Naive thymus-derived CD8-positive, alpha-beta T cell (primary cell): ENCODE measurements at regions not wholly inside any gene's neighbourhood (a gene's known extent, or its start where the extent isn't known, plus 50 kb on each side); places are given as distances from the start of the nearest gene placed in this dataset.
A peak's percentile ranks its signal among the peaks of the same experiment; 100 is the strongest.

Source experiments
- ATAC-seq, 2 donors: fragments of 150-1000 bp; cut with Tn5 transposase in 1 of 2; sonication (Bioruptor Pico), chemical (Tn5 transposase) in 1 of 2; 1 replicate in 1 of 2; 2 replicates in 1 of 2; pipeline ENCODE4 v1.10.0; 2021; ENCODE audit warnings: mild to moderate bottlenecking in 2 of 2, moderate library complexity in 2 of 2
- POLR2A ChIA-PET: fragments of 350-600 bp; sonication (Branson Sonifier 250); formaldehyde crosslinking; loops from one replicate; lab custom pipeline; 2021; ENCODE audit warnings: antibody characterized with exemption; lab: Charles Lee
- DNase-seq, 10 donors: peaks; one replicate each; pipeline versions ENCODE4 v3.0.0 to v3.0.0-alpha.2; 2020 to 2022
- H3K27ac Mint-ChIP-seq, 10 donors: one replicate each; pipeline ENCODE4 v1.8.0; 2020 to 2022; ENCODE audit warnings: mild to moderate bottlenecking in 10 of 10, mixed read lengths in 10 of 10, moderate library complexity in 4 of 10, inconsistent platforms in 1 of 10
- H3K27me3 Mint-ChIP-seq, 5 donors: one replicate each; pipeline ENCODE4 v1.8.0; 2021 to 2022; ENCODE audit warnings: mixed read lengths in 5 of 5
- H3K36me3 Mint-ChIP-seq, 3 donors: one replicate each; pipeline ENCODE4 v1.8.0; 2020 to 2022; ENCODE audit warnings: mixed read lengths in 3 of 3, mild to moderate bottlenecking in 2 of 3, inconsistent platforms in 1 of 3
- H3K4me1 Mint-ChIP-seq, 4 donors: one replicate each; pipeline ENCODE4 v1.8.0; 2021 to 2022; ENCODE audit warnings: mixed read lengths in 4 of 4
- H3K4me3 Mint-ChIP-seq, 10 donors: one replicate each; pipeline ENCODE4 v1.8.0; 2020 to 2022; ENCODE audit warnings: mild to moderate bottlenecking in 10 of 10, mixed read lengths in 10 of 10, moderate library complexity in 6 of 10, inconsistent platforms in 1 of 10
- H3K9me3 Mint-ChIP-seq, 9 donors: one replicate each; pipeline ENCODE4 v1.8.0; 2020 to 2022; ENCODE audit warnings: mixed read lengths in 9 of 9, mild to moderate bottlenecking in 3 of 9, inconsistent platforms in 1 of 9, moderate library complexity in 1 of 9

DNA sequence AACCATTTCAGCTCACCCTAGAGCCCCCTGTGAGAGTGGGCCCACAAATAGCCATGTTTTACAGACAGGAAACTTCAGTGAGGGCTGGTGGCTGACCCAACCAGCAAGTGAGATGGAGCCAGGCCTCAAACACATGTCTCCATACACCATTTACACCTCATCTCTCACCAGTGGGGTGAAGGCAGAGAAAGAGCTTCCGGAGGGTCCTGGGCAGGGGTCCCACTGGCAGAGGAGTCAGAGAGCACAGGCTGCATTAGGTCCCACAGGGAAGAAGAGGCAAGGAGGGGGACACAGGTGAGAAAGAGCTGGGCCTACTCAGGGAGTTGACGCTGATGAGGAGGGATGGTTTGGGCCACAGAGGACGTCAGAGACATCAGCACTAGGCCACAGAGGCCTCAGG lies 172.6 kb downstream of the VEGFA start:
- Mint-ChIP-seq H3K27ac (peak overlapping the region in 1 of 10 donors; percentile 20), H3K4me1 (peaks cover 0 to 3% (median 0%) of the 10 kb centered on the region in 4 donors), H3K9me3 (peaks cover 4 to 40% (median 19%) of the 10 kb centered on the region in 9 donors), H3K4me3 (no peak overlapping the region), H3K27me3 (peaks cover 0 to 5% (median 0%) of the 10 kb centered on the region in 5 donors), H3K36me3 (peaks cover 0 to 24% (median 16%) of the 10 kb centered on the region in 3 donors)
- no peak for DNase-seq
- POLR2A ChIA-PET = no interaction called here
- no peak for ATAC-seq

DNA sequence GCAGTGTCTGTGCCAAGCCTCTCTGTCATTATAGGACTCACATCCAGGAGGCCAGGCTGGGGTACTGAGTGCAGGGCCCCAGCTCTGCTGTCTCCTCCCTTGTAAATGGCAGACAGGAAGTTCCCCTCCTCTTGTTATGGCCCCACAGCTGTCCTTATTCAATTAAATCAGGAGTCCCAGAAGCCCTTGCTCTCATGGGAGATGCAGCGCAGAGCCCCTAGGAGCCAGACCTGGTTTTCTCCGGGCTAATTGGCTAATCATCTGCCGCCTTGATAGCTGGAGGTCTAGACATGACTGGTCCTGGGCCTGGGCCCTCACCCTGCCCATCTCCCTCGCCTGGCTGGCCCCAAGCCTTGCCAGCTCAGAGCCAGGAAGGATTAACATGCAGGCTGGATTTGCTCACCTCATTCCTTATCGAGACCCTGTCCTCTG lies 172.0 kb downstream of the VEGFA start:
- peaks cover 0 to 5% (median 0%) of the 10 kb centered on the region in 5 donors for H3K27me3 Mint-ChIP-seq
- peak overlapping the region in 1 of 10 donors; percentile 48 for H3K27ac Mint-ChIP-seq
- H3K4me3 Mint-ChIP-seq = no peak overlapping the region
- H3K9me3 Mint-ChIP-seq = peaks cover 4 to 40% (median 19%) of the 10 kb centered on the region in 9 donors
- H3K36me3 Mint-ChIP-seq = peaks cover 0 to 24% (median 16%) of the 10 kb centered on the region in 3 donors
- POLR2A ChIA-PET = no interaction called here
- ATAC-seq = no peak
- H3K4me1 Mint-ChIP-seq = peaks cover 0 to 3% (median 0%) of the 10 kb centered on the region in 4 donors
- no peak for DNase-seq

DNA sequence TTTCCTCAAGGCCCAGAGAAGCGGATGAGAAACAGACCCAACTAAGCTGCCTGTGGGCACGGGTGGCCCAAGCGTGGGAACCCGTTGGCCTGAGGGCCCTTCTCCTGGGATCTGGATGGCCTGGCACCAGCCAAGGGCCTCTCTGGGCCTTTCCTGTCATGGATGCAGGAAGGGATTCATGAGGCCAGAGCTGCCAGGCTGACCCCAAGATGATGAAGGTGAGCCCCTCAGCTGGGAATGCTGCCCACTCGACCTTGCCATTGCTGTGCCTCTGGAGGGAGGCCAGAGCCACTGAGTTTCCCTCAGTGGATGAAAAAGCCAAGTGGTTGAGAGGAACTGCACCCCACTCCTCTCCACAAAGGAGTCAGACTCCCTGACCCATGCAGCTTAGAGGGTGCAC lies 171.2 kb downstream of the VEGFA start:
- POLR2A ChIA-PET = no interaction called here
- DNase-seq (no peak), ATAC-seq (no peak)
- peaks cover 0 to 3% (median 0%) of the 10 kb centered on the region in 4 donors for H3K4me1 Mint-ChIP-seq
- peaks cover 2 to 33% (median 18%) of the 10 kb centered on the region in 9 donors for H3K9me3 Mint-ChIP-seq
- H3K27ac Mint-ChIP-seq = peak overlapping the region in 1 of 10 donors; percentile 48
- peaks cover 0 to 5% (median 0%) of the 10 kb centered on the region in 5 donors for H3K27me3 Mint-ChIP-seq
- H3K36me3 Mint-ChIP-seq = peaks cover 0 to 21% (median 14%) of the 10 kb centered on the region in 3 donors
- no peak overlapping the region for H3K4me3 Mint-ChIP-seq

DNA sequence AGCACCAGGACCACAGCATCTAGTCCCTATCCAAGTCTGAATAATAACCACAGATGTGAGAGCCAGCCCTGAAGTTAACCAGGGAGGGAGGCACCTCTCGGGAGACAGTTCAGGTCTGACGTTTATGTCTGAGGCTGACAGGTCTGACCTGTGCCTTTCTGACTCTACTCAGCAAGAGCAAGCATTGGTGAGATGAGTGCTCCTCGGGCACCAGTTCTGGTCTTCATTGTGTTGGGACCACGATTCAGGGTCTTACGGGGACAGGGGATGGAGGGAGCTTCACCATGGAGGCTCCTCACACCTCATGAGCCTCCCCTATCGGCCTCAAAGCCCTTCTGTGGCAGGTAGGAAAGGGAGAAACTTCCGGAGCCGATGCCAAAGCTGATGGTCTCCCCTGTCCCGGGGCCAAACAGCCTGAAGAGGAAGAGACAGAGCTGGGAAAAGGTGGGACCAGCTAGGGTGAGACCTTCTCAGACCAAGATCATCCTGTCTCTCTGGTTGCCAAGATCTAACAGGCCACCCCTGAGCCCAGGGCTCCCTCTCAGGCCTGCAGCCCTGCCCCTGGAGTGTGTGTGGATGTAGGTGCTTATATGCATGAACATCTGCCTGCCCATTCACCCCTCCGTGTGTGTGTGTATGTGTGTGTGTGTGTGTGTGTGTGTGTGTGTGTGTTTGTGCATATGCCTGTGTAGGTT lies 170.5 kb downstream of the VEGFA start:
- H3K36me3 Mint-ChIP-seq = peaks cover 0 to 14% (median 14%) of the 10 kb centered on the region in 3 donors
- no peak for DNase-seq
- no peak for ATAC-seq
- H3K9me3 Mint-ChIP-seq = peaks cover 0 to 27% (median 13%) of the 10 kb centered on the region in 9 donors
- H3K4me3 Mint-ChIP-seq = no peak overlapping the region
- H3K27ac Mint-ChIP-seq = no peak overlapping the region
- peaks cover 0 to 5% (median 0%) of the 10 kb centered on the region in 4 donors for H3K4me1 Mint-ChIP-seq
- peaks cover 0 to 5% (median 0%) of the 10 kb centered on the region in 5 donors for H3K27me3 Mint-ChIP-seq
- POLR2A ChIA-PET = no interaction called here

DNA sequence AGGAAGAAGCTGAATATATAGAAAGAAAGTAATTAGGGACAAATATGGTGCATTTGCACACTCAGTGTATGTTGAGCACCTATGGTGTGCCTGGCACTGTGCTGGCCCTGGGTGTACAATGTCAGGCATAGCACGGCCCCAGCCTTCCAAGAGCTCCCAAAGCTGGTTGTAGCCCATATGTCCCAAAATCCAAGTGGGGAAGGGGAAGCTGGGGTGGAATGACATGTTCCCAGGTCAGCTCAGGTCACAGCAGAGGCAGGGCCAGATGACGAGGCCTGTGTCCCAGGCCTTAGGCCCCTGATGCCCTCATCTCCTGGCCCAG lies 170.0 kb downstream of the VEGFA start:
- no peak overlapping the region for H3K27ac Mint-ChIP-seq
- POLR2A ChIA-PET = no interaction called here
- H3K4me1 Mint-ChIP-seq = peaks cover 0 to 5% (median 0%) of the 10 kb centered on the region in 4 donors
- peaks cover 0 to 10% (median 9%) of the 10 kb centered on the region in 3 donors for H3K36me3 Mint-ChIP-seq
- no peak for DNase-seq
- peaks cover 0 to 22% (median 8%) of the 10 kb centered on the region in 9 donors for H3K9me3 Mint-ChIP-seq
- no peak for ATAC-seq
- peaks cover 0 to 5% (median 0%) of the 10 kb centered on the region in 5 donors for H3K27me3 Mint-ChIP-seq
- H3K4me3 Mint-ChIP-seq = no peak overlapping the region

DNA sequence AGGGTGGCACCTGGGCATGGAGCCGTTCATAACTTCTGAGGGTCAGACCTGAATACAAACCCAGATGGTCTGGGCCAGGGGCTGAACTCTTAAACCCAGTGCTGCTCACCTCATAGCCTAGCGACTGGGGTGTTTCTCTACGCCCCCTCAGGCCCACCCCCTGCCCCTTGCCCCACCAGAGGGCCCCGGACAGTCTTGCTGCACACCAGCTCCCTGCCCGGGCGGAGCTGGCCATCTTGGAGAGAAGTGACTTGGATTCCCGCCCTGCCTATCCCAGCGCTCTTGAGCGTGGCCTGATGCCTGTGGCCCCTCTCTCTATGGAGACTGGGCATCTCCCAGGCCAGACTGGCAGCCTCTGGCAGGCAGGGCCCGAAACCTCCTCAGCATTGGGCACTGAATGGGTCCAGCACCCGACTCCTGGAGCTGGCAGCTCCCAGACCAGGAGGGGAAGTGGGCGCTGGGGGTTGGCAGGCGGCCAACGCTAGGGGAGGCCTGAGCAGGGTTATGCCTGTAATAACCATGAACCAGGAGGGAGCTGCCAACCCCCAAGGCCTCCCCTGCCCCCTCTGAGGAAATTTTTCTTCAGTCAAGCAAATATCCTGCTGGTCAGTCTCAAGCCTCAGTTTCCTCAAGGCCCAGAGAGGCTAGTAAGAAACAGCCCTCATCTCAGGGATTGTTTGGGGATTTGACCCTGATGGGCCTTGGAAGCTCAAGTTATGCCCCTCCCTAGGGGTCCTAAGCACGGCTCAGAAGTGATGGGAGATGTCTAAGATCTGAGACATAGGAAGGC lies 169.5 kb downstream of the VEGFA start:
- ATAC-seq = no peak
- Mint-ChIP-seq H3K9me3 (peaks cover 0 to 16% (median 6%) of the 10 kb centered on the region in 9 donors), H3K27ac (no peak overlapping the region), H3K36me3 (peaks cover 0 to 5% (median 4%) of the 10 kb centered on the region in 3 donors), H3K4me3 (no peak overlapping the region), H3K27me3 (peaks cover 0 to 5% (median 0%) of the 10 kb centered on the region in 5 donors), H3K4me1 (peaks cover 0 to 5% (median 0%) of the 10 kb centered on the region in 4 donors)
- POLR2A ChIA-PET = no interaction called here
- no peak for DNase-seq

DNA sequence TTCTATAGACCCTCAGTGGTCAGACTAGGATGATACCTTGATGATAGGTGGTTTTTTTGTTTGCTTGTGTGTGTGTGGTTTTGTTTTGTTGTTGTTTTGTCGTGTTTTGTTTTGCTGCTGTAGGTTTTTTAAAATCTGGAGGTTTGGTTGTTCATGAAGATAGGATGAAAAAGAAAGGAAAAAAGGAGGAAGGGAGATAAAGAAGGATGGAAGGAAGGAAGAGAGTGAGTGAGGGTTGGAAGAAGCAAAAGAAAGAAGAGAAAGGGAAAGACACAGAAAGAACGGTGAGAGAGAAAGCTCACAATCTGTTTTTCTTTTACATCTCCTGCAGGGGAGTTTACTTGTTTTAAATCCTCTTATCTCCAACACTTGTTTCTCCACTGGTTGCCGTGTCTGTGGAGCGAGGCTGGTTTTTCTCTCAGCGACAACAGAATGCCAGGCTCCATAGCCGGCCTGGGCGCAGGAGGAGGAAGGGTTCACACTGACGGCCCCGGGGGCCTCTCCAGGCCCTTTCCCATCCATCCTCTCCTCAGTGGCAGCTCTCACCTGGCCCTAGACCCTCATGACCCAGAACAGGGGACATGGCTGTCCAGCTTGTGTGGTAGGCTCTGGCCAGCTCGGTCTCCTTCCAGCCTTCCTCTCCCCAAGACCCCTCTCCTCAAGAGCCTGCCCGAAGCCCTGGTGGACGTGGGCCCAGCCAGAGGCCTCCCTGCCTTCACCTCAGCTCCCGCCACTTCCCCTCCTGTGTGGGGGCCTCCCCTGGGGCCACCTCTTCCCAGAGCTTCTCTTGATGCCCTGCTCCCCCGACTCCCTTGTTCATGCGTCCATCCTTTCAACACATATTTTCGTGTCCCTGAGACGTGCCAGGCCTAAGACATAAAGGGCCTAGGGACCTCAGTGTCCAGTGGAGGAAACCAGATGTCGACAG lies 168.4 kb downstream of the VEGFA start:
- no peak overlapping the region for H3K4me3 Mint-ChIP-seq
- POLR2A ChIA-PET = no interaction called here
- peaks cover 0 to 8% (median 0%) of the 10 kb centered on the region in 9 donors for H3K9me3 Mint-ChIP-seq
- H3K27me3 Mint-ChIP-seq = peaks cover 0 to 5% (median 0%) of the 10 kb centered on the region in 5 donors
- peak overlapping the region in 3 of 10 donors; percentile 3 to 56 (median 6) for H3K27ac Mint-ChIP-seq
- H3K36me3 Mint-ChIP-seq = no peaks in the 10 kb centered on the region
- no peak for DNase-seq
- peaks cover 0 to 5% (median 0%) of the 10 kb centered on the region in 4 donors for H3K4me1 Mint-ChIP-seq
- ATAC-seq = no peak

DNA sequence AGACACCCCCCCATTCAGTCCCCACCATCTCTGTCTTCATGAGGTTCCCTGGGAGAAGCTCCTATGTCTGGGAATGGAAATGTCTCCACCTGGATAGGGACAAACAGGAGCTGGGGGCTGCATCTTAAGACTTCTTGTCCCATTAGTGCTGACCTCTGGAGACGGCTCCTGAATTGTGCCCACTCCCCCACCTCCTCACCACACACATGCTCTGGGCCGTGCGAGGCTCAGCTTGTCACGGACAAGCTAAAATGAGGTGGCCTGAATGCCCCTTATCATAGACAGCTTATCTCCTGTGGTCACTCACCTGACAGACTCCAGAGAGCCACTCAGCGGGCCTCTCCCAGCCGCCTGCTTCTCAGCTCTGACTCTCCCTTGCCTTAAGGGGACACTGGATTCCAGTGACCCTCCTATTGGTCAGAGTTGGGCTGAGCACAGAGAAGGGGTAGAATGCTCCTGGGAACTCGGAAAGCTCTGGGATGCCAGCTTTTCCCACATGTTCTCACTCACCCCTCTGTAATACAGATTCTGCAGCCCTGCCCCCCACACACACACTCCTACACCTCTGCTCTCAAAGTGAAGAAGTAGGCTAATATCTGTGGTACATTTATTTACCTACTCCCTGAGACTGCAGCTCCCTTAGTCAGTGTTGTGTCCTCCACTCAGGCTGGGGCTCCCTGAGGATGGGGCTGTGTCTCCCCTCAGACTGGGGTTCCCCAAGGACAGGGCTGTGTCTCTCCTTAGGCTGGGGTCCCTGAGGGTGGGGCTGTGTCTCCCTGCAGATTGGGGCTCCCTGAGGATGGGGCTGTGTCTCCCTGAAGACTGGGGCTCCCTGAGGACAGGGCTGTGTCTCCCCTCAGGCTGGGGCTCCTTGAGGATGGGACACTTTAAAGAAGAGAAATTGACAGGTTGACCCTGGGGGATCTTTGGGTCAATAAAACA lies 167.5 kb downstream of the VEGFA start:
- POLR2A ChIA-PET = no interaction called here
- ATAC-seq (no peak), DNase-seq (no peak)
- no peak overlapping the region for H3K4me3 Mint-ChIP-seq
- H3K4me1 Mint-ChIP-seq = peaks cover 0 to 5% (median 0%) of the 10 kb centered on the region in 4 donors
- H3K9me3 Mint-ChIP-seq = peaks cover 0 to under 1% (median 0%) of the 10 kb centered on the region in 9 donors
- H3K27ac Mint-ChIP-seq = peak overlapping the region in 2 of 10 donors; percentile 3 to 56
- no peaks in the 10 kb centered on the region for H3K36me3 Mint-ChIP-seq
- H3K27me3 Mint-ChIP-seq = peaks cover 0 to 5% (median 0%) of the 10 kb centered on the region in 5 donors

DNA sequence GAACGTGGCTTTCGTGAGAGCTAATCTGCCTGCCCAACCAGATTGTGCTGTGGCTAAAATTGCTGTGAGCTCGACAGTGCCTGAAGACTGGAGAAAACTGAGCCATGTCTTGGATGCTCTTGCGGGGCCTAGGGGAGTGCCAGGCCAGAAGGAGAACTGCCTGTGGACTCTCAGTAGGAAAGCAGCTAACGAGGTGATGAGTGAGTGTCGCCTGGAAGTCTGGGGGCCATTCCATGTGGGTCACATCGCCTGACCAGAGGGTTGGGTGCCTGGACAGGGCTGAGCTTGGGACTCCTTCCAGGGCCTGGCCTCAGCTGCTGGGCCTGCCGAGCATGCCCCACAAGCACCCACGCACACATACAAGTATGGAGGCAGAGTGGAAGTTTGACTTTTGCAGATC lies 166.5 kb downstream of the VEGFA start:
- Mint-ChIP-seq H3K36me3 (no peaks in the 10 kb centered on the region), H3K4me1 (peaks cover 0 to 5% (median 0%) of the 10 kb centered on the region in 4 donors), H3K4me3 (no peak overlapping the region), H3K9me3 (no peaks in the 10 kb centered on the region), H3K27ac (peak overlapping the region in 1 of 10 donors; percentile 15), H3K27me3 (peaks cover 0 to 5% (median 0%) of the 10 kb centered on the region in 5 donors)
- DNase-seq (no peak), ATAC-seq (no peak)
- POLR2A ChIA-PET = no interaction called here

DNA sequence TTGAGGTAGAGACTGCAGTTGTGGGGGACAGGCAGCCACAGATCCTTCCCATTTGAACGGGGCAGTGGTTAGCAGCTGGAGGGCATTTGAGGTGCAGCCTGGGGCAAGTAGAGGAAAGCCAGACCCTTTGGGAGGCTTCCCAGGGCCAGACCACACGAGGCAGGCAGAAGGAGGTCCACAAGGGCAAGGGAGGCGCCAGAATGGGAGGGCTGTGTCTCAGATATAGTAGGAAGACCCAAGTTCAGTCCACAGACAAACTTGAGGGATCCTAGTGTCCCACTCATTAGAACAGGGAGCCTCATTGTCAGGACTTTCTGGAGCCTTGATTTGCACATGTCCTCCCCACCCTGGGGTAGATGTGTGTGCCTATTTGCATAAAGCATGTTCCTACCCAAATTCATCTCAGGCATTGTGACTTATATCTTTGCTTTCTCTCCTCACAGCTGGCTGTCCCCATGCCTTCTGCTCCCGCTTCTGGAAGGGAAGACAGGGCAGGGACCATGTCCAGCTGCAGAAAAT lies 166.0 kb downstream of the VEGFA start:
- peaks cover 0 to 5% (median 0%) of the 10 kb centered on the region in 4 donors for H3K4me1 Mint-ChIP-seq
- H3K9me3 Mint-ChIP-seq = no peaks in the 10 kb centered on the region
- POLR2A ChIA-PET = no interaction called here
- ATAC-seq (no peak), DNase-seq (no peak)
- no peak overlapping the region for H3K4me3 Mint-ChIP-seq
- peak overlapping the region in 2 of 10 donors; percentile 15 to 78 for H3K27ac Mint-ChIP-seq
- peaks cover 0 to 5% (median 0%) of the 10 kb centered on the region in 5 donors for H3K27me3 Mint-ChIP-seq
- H3K36me3 Mint-ChIP-seq = no peaks in the 10 kb centered on the region
